ENCODE measurements at regions not wholly inside any gene's neighbourhood (a gene's known extent, or its start where the extent isn't known, plus 50 kb on each side); places are given as distances from the start of the nearest gene placed in this dataset.

GRCh38 chr12:24387381-24387780 lies 437.9 kb upstream of the SOX5 start:
- H2AFZ ChIP-seq (ENCODE audit: low read depth, low read length, poor library complexity, severe bottlenecking), result no peak overlapping the region
- no peak overlapping the region for H3K9ac ChIP-seq (ENCODE audit: low read length)
- ChIA-PET CTCF (no interaction called here), POLR2A (no interaction called here), RAD21 (ENCODE audit: low non-redundant PET in 1 of 2, low total read pairs in 2 of 2, uncharacterized antibody in 2 of 2, unreplicated experiment in 2 of 2) (no interaction called here)
- H4K20me1 ChIP-seq (ENCODE audit: insufficient read depth), result no peaks in the 10 kb centered on the region
- H3K4me3 ChIP-seq (replicated peaks in 1 of 2; ENCODE audit: low read depth in 1 of 2, low read length in 2 of 2), result no peak overlapping the region
- ATAC-seq (no peak), DNase-seq (ENCODE audit: low read depth, low spot score) (no peak)
- H3K4me2 ChIP-seq (ENCODE audit: low read length), result no peak overlapping the region
- H3K27ac ChIP-seq (ENCODE audit: low read depth, low read length), result no peak overlapping the region
- no peak for TF ChIP-seq RAD21 (IDR thresholded peaks at IDR 0.05; ENCODE audit: low read depth)
- TF ChIP-seq, protein P1, sequence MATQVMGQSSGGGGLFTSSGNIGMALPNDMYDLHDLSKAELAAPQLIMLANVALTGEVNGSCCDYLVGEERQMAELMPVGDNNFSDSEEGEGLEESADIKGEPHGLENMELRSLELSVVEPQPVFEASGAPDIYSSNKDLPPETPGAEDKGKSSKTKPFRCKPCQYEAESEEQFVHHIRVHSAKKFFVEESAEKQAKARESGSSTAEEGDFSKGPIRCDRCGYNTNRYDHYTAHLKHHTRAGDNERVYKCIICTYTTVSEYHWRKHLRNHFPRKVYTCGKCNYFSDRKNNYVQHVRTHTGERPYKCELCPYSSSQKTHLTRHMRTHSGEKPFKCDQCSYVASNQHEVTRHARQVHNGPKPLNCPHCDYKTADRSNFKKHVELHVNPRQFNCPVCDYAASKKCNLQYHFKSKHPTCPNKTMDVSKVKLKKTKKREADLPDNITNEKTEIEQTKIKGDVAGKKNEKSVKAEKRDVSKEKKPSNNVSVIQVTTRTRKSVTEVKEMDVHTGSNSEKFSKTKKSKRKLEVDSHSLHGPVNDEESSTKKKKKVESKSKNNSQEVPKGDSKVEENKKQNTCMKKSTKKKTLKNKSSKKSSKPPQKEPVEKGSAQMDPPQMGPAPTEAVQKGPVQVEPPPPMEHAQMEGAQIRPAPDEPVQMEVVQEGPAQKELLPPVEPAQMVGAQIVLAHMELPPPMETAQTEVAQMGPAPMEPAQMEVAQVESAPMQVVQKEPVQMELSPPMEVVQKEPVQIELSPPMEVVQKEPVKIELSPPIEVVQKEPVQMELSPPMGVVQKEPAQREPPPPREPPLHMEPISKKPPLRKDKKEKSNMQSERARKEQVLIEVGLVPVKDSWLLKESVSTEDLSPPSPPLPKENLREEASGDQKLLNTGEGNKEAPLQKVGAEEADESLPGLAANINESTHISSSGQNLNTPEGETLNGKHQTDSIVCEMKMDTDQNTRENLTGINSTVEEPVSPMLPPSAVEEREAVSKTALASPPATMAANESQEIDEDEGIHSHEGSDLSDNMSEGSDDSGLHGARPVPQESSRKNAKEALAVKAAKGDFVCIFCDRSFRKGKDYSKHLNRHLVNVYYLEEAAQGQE (IDR thresholded peaks at IDR 0.05; ENCODE audit: low read depth), result no peak
- no peak for TF ChIP-seq CEBPB (IDR thresholded peaks at IDR 0.05; ENCODE audit: low read depth)
- TF ChIP-seq SIN3A (IDR thresholded peaks at IDR 0.05; ENCODE audit: low read depth), result no peak
- H3K79me2 ChIP-seq (ENCODE audit: insufficient read depth, low read length), result no peaks in the 10 kb centered on the region
- no peaks in the 10 kb centered on the region for H3K27me3 ChIP-seq (ENCODE audit: insufficient read depth, low read length)
- no peaks in the 10 kb centered on the region for H3K36me3 ChIP-seq (ENCODE audit: control insufficient read depth in 1 of 2, insufficient read depth in 2 of 2, low read length in 2 of 2)
- intact Hi-C loops (cut with micrococcal nuclease), result no loop called here
- H3K9me3 ChIP-seq (ENCODE audit: control insufficient read depth in 1 of 2, insufficient read depth in 1 of 2, low read depth in 1 of 2, low read length in 2 of 2), result peaks cover 11 to 26% of the 10 kb centered on the region in 2 experiments; a peak in 2 of 4 replicates
- BruUV-seq (replicated peaks), result no TSS peak
- no peaks in the 10 kb centered on the region for H3K4me1 ChIP-seq (ENCODE audit: control insufficient read depth in 1 of 2, insufficient read depth in 2 of 2, low read length in 2 of 2)
- no peaks in the 10 kb centered on the region for H3K9me2 ChIP-seq (ENCODE audit: insufficient read depth)

DNA sequence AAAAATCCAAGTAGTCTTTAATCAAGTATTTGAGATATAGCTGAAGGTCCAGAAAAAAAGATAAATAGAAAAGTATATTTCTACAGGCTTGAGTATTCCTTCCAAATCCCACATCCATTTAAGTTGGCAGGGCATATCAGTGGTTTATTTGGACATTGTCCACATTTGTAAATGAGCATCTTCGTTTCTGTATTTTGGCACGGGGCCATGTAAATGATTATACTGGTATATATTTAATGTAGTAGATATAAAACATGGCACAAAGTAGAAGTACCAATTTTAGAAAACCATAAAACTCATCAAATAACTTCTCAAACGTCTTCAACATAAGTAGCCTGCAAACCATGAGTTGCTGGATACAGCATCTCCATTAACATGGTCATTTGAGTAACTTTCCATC lies 437.4 kb upstream of the SOX5 start:
- Histone ChIP-seq H3K27ac (ENCODE audit: low read depth, low read length) (no peak overlapping the region), H3K27me3 (ENCODE audit: insufficient read depth, low read length) (no peaks in the 10 kb centered on the region), H3K36me3 (ENCODE audit: control insufficient read depth in 1 of 2, insufficient read depth in 2 of 2, low read length in 2 of 2) (no peaks in the 10 kb centered on the region), H2AFZ (ENCODE audit: low read depth, low read length, poor library complexity, severe bottlenecking) (no peak overlapping the region), H3K9me2 (ENCODE audit: insufficient read depth) (no peaks in the 10 kb centered on the region), H3K4me3 (replicated peaks in 1 of 2; ENCODE audit: low read depth in 1 of 2, low read length in 2 of 2) (no peak overlapping the region), H3K79me2 (ENCODE audit: insufficient read depth, low read length) (no peaks in the 10 kb centered on the region), H3K9ac (ENCODE audit: low read length) (no peak overlapping the region), H3K4me1 (ENCODE audit: control insufficient read depth in 1 of 2, insufficient read depth in 2 of 2, low read length in 2 of 2) (no peaks in the 10 kb centered on the region), H3K4me2 (ENCODE audit: low read length) (no peak overlapping the region), H3K9me3 (ENCODE audit: control insufficient read depth in 1 of 2, insufficient read depth in 1 of 2, low read depth in 1 of 2, low read length in 2 of 2) (peaks cover 11 to 26% of the 10 kb centered on the region in 2 experiments; a peak in 2 of 4 replicates), H4K20me1 (ENCODE audit: insufficient read depth) (no peaks in the 10 kb centered on the region)
- ChIA-PET POLR2A (no interaction called here), RAD21 (ENCODE audit: low non-redundant PET in 1 of 2, low total read pairs in 2 of 2, uncharacterized antibody in 2 of 2, unreplicated experiment in 2 of 2) (no interaction called here), CTCF (no interaction called here)
- ATAC-seq, result no peak
- no TSS peak for BruUV-seq (replicated peaks)
- no peak for DNase-seq (ENCODE audit: low read depth, low spot score)
- TF ChIP-seq SRF (IDR thresholded peaks at IDR 0.05; ENCODE audit: low read depth) (no peak), EZH2phosphoT487 (IDR thresholded peaks at IDR 0.05; ENCODE audit: borderline replicate concordance) (no peak), YY1 (IDR thresholded peaks at IDR 0.05; ENCODE audit: extremely low read depth, insufficient replicate concordance, low read depth, low read length) (no peak), SP1 (IDR thresholded peaks at IDR 0.05; ENCODE audit: low read depth) (no peak), ZNF274 (IDR thresholded peaks at IDR 0.05; ENCODE audit: low read depth, low read length) (no peak), EZH2 (IDR thresholded peaks at IDR 0.05) (no peak), ZBTB33 (IDR thresholded peaks at IDR 0.05; ENCODE audit: extremely low read depth, insufficient replicate concordance, low read length) (no peak), JUND (IDR thresholded peaks at IDR 0.05) (no peak), ZFX (IDR thresholded peaks at IDR 0.05) (no peak), POLR2A (IDR thresholded peaks at IDR 0.05; ENCODE audit: borderline replicate concordance, extremely low read depth, insufficient read depth, insufficient read length) (no peak), CBX3 (IDR thresholded peaks at IDR 0.05; ENCODE audit: low read depth) (no peak), EGR1 (IDR thresholded peaks at IDR 0.05; ENCODE audit: low read depth) (no peak)
- intact Hi-C loops (cut with micrococcal nuclease), result no loop called here

Data from HCT116 (cell line).